MG63 (cell line): ENCODE measurements at regions not wholly inside any gene's neighbourhood (a gene's known extent, or its start where the extent isn't known, plus 50 kb on each side); places are given as distances from the start of the nearest gene placed in this dataset.
A peak's percentile ranks its signal among the peaks of the same experiment; 100 is the strongest.
"Not testable (repeated sequence)": the region's sequence is repeated elsewhere in the genome, so short reads cannot be mapped to it uniquely, and the experiment has no call there.

ENCODE experiments used
- DNase-seq: peaks from one replicate; pipeline ENCODE4 v3.0.0-alpha.2; 2020
- H3K27me3 ChIP-seq: fragments of 250-450 bp; sonication (Bioruptor Pico); 2 replicates; pipeline ENCODE4 v1.5.1; 2020; ENCODE audit warnings: mild to moderate bottlenecking, moderate library complexity
- H3K36me3 ChIP-seq: fragments of 250-450 bp; sonication (Bioruptor Pico); 2 replicates; pipeline ENCODE4 v1.5.1; 2020; ENCODE audit warnings: mild to moderate bottlenecking, moderate library complexity
- H3K4me3 ChIP-seq: fragments of 250-450 bp; sonication (Bioruptor Pico); 2 replicates; pipeline ENCODE4 v1.5.1; 2020; ENCODE audit warnings: mild to moderate bottlenecking, moderate library complexity
- H3K9me3 ChIP-seq: fragments of 250-450 bp; sonication (Bioruptor Pico); 2 replicates; pipeline ENCODE4 v1.5.1; 2020; ENCODE audit warnings: mild to moderate bottlenecking, moderate library complexity

DNA sequence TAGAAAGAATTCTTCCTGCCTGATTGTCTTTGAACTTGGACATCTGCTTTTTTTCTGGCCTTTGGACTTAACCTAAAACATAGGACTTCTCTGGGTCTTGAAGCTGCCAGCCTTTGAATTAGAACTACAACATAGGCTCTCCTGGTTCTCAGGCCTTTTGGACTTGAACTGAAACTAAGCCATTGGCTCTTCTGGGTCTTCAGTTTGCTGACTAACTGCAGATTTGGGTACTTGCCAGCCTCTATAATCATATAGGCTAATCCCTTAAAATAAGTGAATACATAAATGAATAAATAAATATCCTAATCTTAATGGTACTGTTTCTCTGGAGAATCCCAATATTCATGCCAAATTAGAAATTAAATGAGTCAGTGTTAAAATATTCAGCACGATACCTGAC lies 473.4 kb upstream of the PAPPA start:
- no peak overlapping the region for H3K4me3 ChIP-seq
- no peaks in the 10 kb centered on the region for H3K36me3 ChIP-seq
- no peaks in the 10 kb centered on the region for H3K27me3 ChIP-seq
- peaks cover 9% of the 10 kb centered on the region for H3K9me3 ChIP-seq
- DNase-seq, result no peak

DNA sequence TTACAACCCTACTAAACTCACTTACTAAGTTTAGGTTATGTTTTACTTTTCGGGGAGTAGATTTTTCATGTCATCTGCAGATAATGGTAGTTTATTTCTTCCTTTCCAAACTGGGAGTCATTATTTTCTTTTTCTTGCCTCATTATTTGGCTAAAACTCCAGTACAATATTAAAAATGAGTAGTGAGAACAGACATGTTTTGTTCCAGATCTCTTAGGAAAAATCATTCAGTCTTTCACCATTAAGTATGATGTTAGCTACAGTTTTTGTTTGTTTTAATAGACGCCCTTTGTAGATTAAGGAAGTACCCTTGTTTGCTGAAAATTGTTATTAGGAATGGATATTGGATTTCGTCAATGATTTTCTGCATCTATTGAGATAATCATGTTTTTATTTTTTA lies 472.0 kb upstream of the PAPPA start:
- no peaks in the 10 kb centered on the region for H3K36me3 ChIP-seq
- H3K4me3 ChIP-seq, result no peak overlapping the region
- H3K9me3 ChIP-seq, result peaks cover 9% of the 10 kb centered on the region
- no peaks in the 10 kb centered on the region for H3K27me3 ChIP-seq
- no peak for DNase-seq

DNA sequence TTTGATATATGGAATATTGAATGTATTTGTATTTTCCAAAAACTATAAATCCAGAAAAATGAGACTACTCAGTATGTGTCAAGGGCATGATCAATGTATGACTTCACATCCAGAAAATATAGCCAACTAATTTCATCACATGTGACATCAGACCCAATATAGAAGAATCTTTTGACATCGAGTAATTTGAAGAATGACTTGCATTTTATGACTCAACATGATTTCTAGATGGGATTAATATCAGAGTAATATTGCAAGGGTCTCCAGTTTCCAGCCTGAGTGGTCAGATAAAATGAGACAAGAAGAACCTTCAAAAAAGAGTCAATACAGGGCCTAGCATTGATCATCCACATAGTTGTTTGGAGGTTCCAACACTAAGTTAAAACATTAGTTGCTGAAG lies 467.5 kb upstream of the PAPPA start:
- Histone ChIP-seq H3K9me3 (peaks cover 15% of the 10 kb centered on the region), H3K27me3 (no peaks in the 10 kb centered on the region), H3K4me3 (no peak overlapping the region), H3K36me3 (no peaks in the 10 kb centered on the region)
- no peak for DNase-seq

DNA sequence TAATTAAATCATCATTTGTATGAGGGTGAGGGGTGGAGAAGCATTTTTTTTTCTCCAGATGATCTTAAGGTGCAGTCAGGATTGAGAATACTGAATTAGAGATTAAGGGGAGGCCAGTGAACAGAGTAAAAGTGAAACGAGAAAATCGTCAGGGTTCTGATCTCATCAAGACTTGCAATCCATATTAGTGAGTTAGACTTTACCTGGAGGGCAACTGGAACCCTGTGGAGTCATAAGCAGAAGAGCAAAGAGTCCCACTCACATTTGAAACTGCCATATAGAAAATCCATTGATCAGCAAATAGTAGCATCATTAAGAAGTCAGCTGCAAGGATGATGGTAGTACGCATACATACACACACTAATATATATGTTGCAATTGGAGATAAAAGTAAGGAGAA lies 466.2 kb upstream of the PAPPA start:
- Histone ChIP-seq H3K27me3 (no peaks in the 10 kb centered on the region), H3K36me3 (no peaks in the 10 kb centered on the region), H3K4me3 (no peak overlapping the region), H3K9me3 (peaks cover 20% of the 10 kb centered on the region)
- DNase-seq, result no peak

GRCh38 chr9:115689331-115689730 lies 464.3 kb upstream of the PAPPA start:
- H3K9me3 ChIP-seq, result peaks cover 13% of the 10 kb centered on the region
- no peak for DNase-seq
- H3K4me3 ChIP-seq, result no peak overlapping the region
- H3K36me3 ChIP-seq, result no peaks in the 10 kb centered on the region
- no peaks in the 10 kb centered on the region for H3K27me3 ChIP-seq

DNA sequence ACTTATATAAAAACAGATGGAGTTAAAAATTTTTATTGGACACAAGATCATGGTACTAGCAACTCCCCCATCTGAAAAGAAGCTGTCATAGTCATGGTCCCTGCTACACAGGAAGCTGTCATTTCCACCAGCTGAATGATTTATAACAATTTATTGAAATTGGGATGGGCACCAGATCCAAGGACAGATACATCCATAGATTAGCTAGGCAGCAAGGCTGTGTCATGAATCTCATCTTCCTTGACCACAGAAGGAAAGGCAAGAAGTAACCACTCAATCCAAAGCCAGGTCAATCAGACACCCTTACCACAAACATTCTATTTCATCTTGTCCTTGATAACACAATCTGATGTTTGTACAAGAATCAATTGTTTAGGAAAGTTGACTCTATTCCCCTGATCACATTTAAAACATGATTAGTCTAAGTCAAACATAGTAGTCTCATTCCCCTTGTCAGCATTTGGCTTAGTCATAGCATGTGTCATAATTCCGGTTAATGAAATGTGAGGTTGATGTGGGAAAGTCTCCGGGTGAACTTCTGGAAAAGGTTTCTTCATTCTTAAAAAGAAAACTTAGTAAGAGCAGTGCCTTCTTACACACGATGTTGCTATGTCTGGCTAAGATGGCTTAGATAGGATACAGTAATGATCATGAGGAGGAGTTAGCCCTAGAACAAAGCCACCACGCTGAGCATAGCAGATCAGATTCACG lies 462.6 kb upstream of the PAPPA start:
- Histone ChIP-seq H3K4me3 (no peak overlapping the region), H3K36me3 (no peaks in the 10 kb centered on the region), H3K9me3 (peaks cover 11% of the 10 kb centered on the region), H3K27me3 (no peaks in the 10 kb centered on the region)
- peak; percentile 6 for DNase-seq

GRCh38 chr9:115691693-115692092 lies 461.9 kb upstream of the PAPPA start:
- no peak for DNase-seq
- Histone ChIP-seq H3K4me3 (no peak overlapping the region), H3K27me3 (no peaks in the 10 kb centered on the region), H3K36me3 (no peaks in the 10 kb centered on the region), H3K9me3 (peaks cover 11% of the 10 kb centered on the region)

GRCh38 chr9:115692868-115693267 lies 460.7 kb upstream of the PAPPA start:
- H3K4me3 ChIP-seq, H3K36me3 ChIP-seq, H3K27me3 ChIP-seq, DNase-seq: not testable (repeated sequence)
- H3K9me3 ChIP-seq, result peaks cover 11% of the 10 kb centered on the region

- Histone ChIP-seq H3K4me3 (no peak overlapping the region), H3K27me3 (no peaks in the 10 kb centered on the region), H3K9me3 (peaks cover 7% of the 10 kb centered on the region), H3K36me3 (no peaks in the 10 kb centered on the region)
- peak; percentile 9 for DNase-seq
Observed at GRCh38 chr9:115694014-115694413, 459.6 kb upstream of the PAPPA start.

- peaks cover 7% of the 10 kb centered on the region for H3K9me3 ChIP-seq
- no peaks in the 10 kb centered on the region for H3K27me3 ChIP-seq
- DNase-seq, result no peak
- H3K4me3 ChIP-seq, result no peak overlapping the region
- H3K36me3 ChIP-seq, result no peaks in the 10 kb centered on the region
Observed at GRCh38 chr9:115694991-115695390, 458.6 kb upstream of the PAPPA start.

DNA sequence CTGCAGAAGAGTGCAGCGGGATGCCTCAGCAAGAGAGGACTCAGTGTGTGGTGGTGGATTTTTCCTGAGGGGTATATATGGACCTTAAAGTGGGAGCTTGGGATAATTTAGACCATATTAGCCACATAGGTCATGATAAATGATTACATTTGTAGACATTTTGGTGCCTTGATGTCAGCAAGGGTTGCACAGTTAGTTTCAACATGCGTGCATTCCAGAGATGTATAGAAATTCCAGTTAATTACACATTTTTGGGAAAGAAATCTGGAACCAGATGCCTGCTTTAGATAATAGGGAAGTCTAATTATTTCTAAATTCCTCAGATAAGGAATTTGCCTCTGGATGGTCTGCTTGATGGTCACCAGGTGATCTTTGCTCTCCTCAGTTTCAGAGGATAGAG lies 440.6 kb upstream of the PAPPA start:
- Histone ChIP-seq H3K9me3 (no peaks in the 10 kb centered on the region), H3K36me3 (no peaks in the 10 kb centered on the region), H3K4me3 (no peak overlapping the region), H3K27me3 (no peaks in the 10 kb centered on the region)
- no peak for DNase-seq

DNA sequence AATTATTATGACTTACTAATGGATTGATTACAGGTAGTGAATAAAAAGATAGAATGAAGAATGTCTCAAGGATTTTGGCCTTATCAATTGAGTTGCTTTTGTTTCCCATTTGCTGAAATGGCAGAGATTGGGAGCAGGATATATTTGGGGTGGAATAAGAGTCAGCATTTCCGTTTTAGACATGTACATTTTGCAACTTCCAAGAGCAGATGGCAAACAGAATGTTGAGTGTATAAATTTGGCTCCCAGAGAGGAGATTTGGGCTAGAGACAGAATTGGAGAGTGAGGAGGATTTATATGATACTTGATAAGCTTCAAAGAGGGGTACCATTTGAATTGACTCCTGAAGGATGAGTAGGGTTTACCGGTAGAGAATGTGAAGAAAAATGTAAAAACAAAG lies 437.9 kb upstream of the PAPPA start:
- Histone ChIP-seq H3K9me3 (no peaks in the 10 kb centered on the region), H3K36me3 (no peaks in the 10 kb centered on the region), H3K4me3 (no peak overlapping the region), H3K27me3 (no peaks in the 10 kb centered on the region)
- no peak for DNase-seq

GRCh38 chr9:115717298-115717697 lies 436.3 kb upstream of the PAPPA start:
- no peaks in the 10 kb centered on the region for H3K9me3 ChIP-seq
- H3K27me3 ChIP-seq, result no peaks in the 10 kb centered on the region
- no peak overlapping the region for H3K4me3 ChIP-seq
- DNase-seq, result no peak
- H3K36me3 ChIP-seq, result no peaks in the 10 kb centered on the region

- Histone ChIP-seq H3K36me3 (no peaks in the 10 kb centered on the region), H3K9me3 (no peaks in the 10 kb centered on the region), H3K4me3 (no peak overlapping the region), H3K27me3 (no peaks in the 10 kb centered on the region)
- DNase-seq, result no peak
Observed at GRCh38 chr9:115717711-115718173, 435.8 kb upstream of the PAPPA start.

DNA sequence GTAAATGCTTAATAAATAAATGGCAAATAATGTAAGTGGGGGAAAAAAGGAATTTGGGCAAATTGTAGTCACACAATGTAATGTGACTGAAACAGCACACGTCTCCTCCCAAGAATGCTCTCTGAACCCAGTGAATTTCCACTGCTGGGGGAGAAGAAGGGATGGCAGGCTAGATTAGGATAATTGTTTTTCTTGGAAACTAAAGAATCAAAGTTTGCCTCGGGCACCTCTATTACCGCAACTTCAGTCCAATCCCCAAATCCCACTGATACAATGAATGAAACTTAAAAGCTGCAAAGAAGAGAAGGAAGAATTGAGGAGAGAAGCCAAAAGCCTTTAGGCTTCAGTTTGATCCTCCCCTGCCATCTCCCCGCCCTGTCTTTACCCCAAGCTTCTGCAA lies 423.2 kb upstream of the PAPPA start:
- Histone ChIP-seq H3K36me3 (no peaks in the 10 kb centered on the region), H3K27me3 (no peaks in the 10 kb centered on the region), H3K9me3 (no peaks in the 10 kb centered on the region), H3K4me3 (no peak overlapping the region)
- DNase-seq, result no peak

DNA sequence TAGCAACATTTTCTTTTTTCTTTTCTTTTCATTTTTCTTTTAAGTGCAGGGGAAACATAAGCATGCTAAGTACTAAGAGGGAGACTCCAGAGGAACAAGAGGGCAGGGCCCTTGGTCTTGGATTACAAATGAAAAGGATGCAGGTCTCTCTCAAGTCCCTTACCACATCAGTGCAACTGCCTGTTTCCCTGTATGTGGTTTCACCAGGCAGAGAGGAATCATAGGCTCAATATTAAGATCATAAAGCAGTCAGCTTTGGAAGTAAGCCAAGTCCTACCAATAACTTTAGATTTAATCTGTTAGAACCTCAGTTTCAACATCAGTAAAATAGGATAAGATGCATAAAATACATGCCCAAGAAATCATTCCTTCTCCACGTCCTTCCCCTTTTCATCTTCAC lies 422.7 kb upstream of the PAPPA start:
- no peaks in the 10 kb centered on the region for H3K36me3 ChIP-seq
- H3K4me3 ChIP-seq, result no peak overlapping the region
- DNase-seq, result no peak
- H3K9me3 ChIP-seq, result no peaks in the 10 kb centered on the region
- no peaks in the 10 kb centered on the region for H3K27me3 ChIP-seq

- DNase-seq, result no peak
- no peaks in the 10 kb centered on the region for H3K36me3 ChIP-seq
- H3K4me3 ChIP-seq, result no peak overlapping the region
- H3K27me3 ChIP-seq, result no peaks in the 10 kb centered on the region
- H3K9me3 ChIP-seq, result no peaks in the 10 kb centered on the region
Observed at GRCh38 chr9:115733318-115734110, 420.1 kb upstream of the PAPPA start.
